ENCODE measurements at regions not wholly inside any gene's neighbourhood (a gene's known extent, or its start where the extent isn't known, plus 50 kb on each side); places are given as distances from the start of the nearest gene placed in this dataset.

DNA sequence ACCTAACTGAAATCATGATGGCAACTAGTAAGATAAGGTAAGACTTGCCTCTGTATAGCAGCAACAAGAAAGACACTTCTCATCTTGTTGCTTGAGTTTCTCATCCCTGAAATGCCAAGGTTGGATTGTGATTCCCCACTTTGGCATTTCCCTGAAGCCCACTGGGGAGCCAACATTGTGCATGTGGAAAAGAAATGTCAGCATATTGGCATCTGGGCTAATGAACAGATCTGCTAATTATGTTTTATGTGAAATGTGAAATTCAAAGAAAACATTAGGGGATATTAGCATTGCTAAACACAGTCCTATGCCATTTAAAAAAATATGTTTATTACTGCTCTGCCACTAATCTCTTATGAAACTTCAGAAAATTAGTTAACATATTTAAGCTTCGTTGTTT is 126.3 kb upstream of the PCSK2 start:
- TF ChIP-seq POLR2A (IDR thresholded peaks at IDR 0.05) = no peak
- TF ChIP-seq, protein P1, sequence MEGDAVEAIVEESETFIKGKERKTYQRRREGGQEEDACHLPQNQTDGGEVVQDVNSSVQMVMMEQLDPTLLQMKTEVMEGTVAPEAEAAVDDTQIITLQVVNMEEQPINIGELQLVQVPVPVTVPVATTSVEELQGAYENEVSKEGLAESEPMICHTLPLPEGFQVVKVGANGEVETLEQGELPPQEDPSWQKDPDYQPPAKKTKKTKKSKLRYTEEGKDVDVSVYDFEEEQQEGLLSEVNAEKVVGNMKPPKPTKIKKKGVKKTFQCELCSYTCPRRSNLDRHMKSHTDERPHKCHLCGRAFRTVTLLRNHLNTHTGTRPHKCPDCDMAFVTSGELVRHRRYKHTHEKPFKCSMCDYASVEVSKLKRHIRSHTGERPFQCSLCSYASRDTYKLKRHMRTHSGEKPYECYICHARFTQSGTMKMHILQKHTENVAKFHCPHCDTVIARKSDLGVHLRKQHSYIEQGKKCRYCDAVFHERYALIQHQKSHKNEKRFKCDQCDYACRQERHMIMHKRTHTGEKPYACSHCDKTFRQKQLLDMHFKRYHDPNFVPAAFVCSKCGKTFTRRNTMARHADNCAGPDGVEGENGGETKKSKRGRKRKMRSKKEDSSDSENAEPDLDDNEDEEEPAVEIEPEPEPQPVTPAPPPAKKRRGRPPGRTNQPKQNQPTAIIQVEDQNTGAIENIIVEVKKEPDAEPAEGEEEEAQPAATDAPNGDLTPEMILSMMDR (IDR thresholded peaks at IDR 0.05) = no peak

Measured in Peyer's patch (tissue), 4 donors.